ENCODE measurements at regions not wholly inside any gene's neighbourhood (a gene's known extent, or its start where the extent isn't known, plus 50 kb on each side); places are given as distances from the start of the nearest gene placed in this dataset.

DNA sequence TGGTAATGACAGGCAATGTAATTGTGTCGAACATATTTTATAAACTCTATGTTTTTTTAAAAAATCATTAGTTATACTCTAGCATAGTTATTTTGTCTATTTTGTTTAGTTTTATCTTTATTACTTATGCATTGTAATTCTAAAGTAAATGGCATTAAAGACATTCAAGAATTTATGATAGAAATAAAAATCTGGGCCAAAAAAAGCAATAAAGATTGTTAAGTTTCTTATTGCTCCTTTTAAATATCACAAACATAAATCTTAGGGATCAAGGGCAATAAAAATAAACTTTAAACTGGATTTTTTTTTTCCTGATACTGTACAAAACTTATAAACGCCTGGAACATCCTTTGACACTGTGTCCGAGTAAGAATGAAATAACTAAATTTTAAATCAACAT is 931.5 kb upstream of the EYS start:
- Histone ChIP-seq H3K9ac (ENCODE audit: low read length) (no peak overlapping the region), H3K27ac (ENCODE audit: low read length) (no peak overlapping the region), H3K36me3 (replicated peaks; ENCODE audit: low read depth, low read length) (no peaks in the 10 kb centered on the region), H3K4me2 (ENCODE audit: low read length) (no peak overlapping the region), H4K20me1 (ENCODE audit: insufficient read depth, low read length) (no peaks in the 10 kb centered on the region), H3K9me3 (ENCODE audit: insufficient read depth, low read length) (no peaks in the 10 kb centered on the region), H3K79me2 (ENCODE audit: low read length) (no peaks in the 10 kb centered on the region), H2AFZ (ENCODE audit: low read depth, low read length) (no peak overlapping the region), H3K27me3 (ENCODE audit: low read depth, low read length) (no peaks in the 10 kb centered on the region), H3K4me1 (ENCODE audit: low read length) (no peaks in the 10 kb centered on the region), H3K4me3 (ENCODE audit: low read length) (no peak overlapping the region)
- TF ChIP-seq EZH2phosphoT487 (IDR thresholded peaks at IDR 0.05; ENCODE audit: low read depth) = no peak
- TF ChIP-seq, protein P1, sequence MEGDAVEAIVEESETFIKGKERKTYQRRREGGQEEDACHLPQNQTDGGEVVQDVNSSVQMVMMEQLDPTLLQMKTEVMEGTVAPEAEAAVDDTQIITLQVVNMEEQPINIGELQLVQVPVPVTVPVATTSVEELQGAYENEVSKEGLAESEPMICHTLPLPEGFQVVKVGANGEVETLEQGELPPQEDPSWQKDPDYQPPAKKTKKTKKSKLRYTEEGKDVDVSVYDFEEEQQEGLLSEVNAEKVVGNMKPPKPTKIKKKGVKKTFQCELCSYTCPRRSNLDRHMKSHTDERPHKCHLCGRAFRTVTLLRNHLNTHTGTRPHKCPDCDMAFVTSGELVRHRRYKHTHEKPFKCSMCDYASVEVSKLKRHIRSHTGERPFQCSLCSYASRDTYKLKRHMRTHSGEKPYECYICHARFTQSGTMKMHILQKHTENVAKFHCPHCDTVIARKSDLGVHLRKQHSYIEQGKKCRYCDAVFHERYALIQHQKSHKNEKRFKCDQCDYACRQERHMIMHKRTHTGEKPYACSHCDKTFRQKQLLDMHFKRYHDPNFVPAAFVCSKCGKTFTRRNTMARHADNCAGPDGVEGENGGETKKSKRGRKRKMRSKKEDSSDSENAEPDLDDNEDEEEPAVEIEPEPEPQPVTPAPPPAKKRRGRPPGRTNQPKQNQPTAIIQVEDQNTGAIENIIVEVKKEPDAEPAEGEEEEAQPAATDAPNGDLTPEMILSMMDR (IDR thresholded peaks at IDR 0.05; ENCODE audit: low read depth, low read length) = no peak

GRCh38 chr6:66638099-66638498 is 931.1 kb upstream of the EYS start:
- peak overlapping the region; percentile 72 for H2AFZ ChIP-seq (ENCODE audit: low read depth, low read length)
- H3K9me3 ChIP-seq (ENCODE audit: insufficient read depth, low read length) = no peaks in the 10 kb centered on the region
- no peaks in the 10 kb centered on the region for H3K4me1 ChIP-seq (ENCODE audit: low read length)
- H3K9ac ChIP-seq (ENCODE audit: low read length) = no peak overlapping the region
- TF ChIP-seq, protein P1 (IDR thresholded peaks at IDR 0.05; ENCODE audit: low read depth, low read length) = no peak
- no peak for TF ChIP-seq EZH2phosphoT487 (IDR thresholded peaks at IDR 0.05; ENCODE audit: low read depth)
- no peaks in the 10 kb centered on the region for H3K36me3 ChIP-seq (replicated peaks; ENCODE audit: low read depth, low read length)
- H3K4me2 ChIP-seq (ENCODE audit: low read length) = no peak overlapping the region
- H3K27me3 ChIP-seq (ENCODE audit: low read depth, low read length) = no peaks in the 10 kb centered on the region
- H3K27ac ChIP-seq (ENCODE audit: low read length) = no peak overlapping the region
- H3K79me2 ChIP-seq (ENCODE audit: low read length) = no peaks in the 10 kb centered on the region
- no peaks in the 10 kb centered on the region for H4K20me1 ChIP-seq (ENCODE audit: insufficient read depth, low read length)
- no peak overlapping the region for H3K4me3 ChIP-seq (ENCODE audit: low read length)

GRCh38 chr6:66628917-66629316 is 921.9 kb upstream of the EYS start:
- Histone ChIP-seq H3K9me3 (ENCODE audit: insufficient read depth, low read length) (no peaks in the 10 kb centered on the region), H3K4me1 (ENCODE audit: low read length) (peaks cover 8% of the 10 kb centered on the region; the same call in 1 of the 2 replicates), H4K20me1 (ENCODE audit: insufficient read depth, low read length) (no peaks in the 10 kb centered on the region), H2AFZ (ENCODE audit: low read depth, low read length) (no peak overlapping the region), H3K36me3 (replicated peaks; ENCODE audit: low read depth, low read length) (no peaks in the 10 kb centered on the region), H3K4me2 (ENCODE audit: low read length) (no peak overlapping the region), H3K27ac (ENCODE audit: low read length) (no peak overlapping the region), H3K9ac (ENCODE audit: low read length) (no peak overlapping the region), H3K27me3 (ENCODE audit: low read depth, low read length) (no peaks in the 10 kb centered on the region), H3K79me2 (ENCODE audit: low read length) (no peaks in the 10 kb centered on the region), H3K4me3 (ENCODE audit: low read length) (no peak overlapping the region)
- TF ChIP-seq EZH2phosphoT487 (IDR thresholded peaks at IDR 0.05; ENCODE audit: low read depth) = no peak
- TF ChIP-seq, protein P1 (IDR thresholded peaks at IDR 0.05; ENCODE audit: low read depth, low read length) = no peak

DNA sequence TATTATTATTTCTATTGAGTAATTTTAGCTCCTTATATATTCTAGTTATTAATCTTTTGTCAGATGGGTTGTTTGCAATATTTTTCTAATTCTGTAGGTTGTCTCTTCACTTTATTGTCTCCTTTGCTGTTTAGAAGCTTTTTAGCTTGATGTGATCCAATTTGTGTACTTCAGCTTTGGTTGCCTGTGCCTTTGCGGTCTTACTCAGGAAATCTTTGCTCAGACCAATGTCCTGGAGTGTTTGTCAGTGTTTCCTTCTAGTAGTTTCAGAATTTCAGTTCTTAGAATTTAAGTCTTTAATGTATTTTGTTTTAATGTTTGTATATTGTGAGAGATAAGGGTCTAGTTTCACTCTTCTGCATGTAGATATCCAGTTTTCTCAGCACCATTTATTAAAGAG is 916.0 kb upstream of the EYS start:
- no peaks in the 10 kb centered on the region for H3K79me2 ChIP-seq (ENCODE audit: low read length)
- no peak overlapping the region for H3K4me2 ChIP-seq (ENCODE audit: low read length)
- no peaks in the 10 kb centered on the region for H3K4me1 ChIP-seq (ENCODE audit: low read length)
- H3K9me3 ChIP-seq (ENCODE audit: insufficient read depth, low read length) = no peaks in the 10 kb centered on the region
- H3K36me3 ChIP-seq (replicated peaks; ENCODE audit: low read depth, low read length) = no peaks in the 10 kb centered on the region
- no peak for TF ChIP-seq EZH2phosphoT487 (IDR thresholded peaks at IDR 0.05; ENCODE audit: low read depth)
- TF ChIP-seq, protein P1 (IDR thresholded peaks at IDR 0.05; ENCODE audit: low read depth, low read length) = no peak
- no peaks in the 10 kb centered on the region for H4K20me1 ChIP-seq (ENCODE audit: insufficient read depth, low read length)
- H3K27me3 ChIP-seq (ENCODE audit: low read depth, low read length) = no peaks in the 10 kb centered on the region
- H3K4me3 ChIP-seq (ENCODE audit: low read length) = no peak overlapping the region
- no peak overlapping the region for H3K9ac ChIP-seq (ENCODE audit: low read length)
- H2AFZ ChIP-seq (ENCODE audit: low read depth, low read length) = no peak overlapping the region
- no peak overlapping the region for H3K27ac ChIP-seq (ENCODE audit: low read length)
